GM21529 (cell line): ENCODE measurements at regions not wholly inside any gene's neighbourhood (a gene's known extent, or its start where the extent isn't known, plus 50 kb on each side); places are given as distances from the start of the nearest gene placed in this dataset.

Experiments used
- ATAC-seq: cut with Tn5 transposase; IDR thresholded peaks from one replicate; pipeline ENCODE4 v1.9.1; 2021; ENCODE audit not compliant: unreplicated experiment

DNA sequence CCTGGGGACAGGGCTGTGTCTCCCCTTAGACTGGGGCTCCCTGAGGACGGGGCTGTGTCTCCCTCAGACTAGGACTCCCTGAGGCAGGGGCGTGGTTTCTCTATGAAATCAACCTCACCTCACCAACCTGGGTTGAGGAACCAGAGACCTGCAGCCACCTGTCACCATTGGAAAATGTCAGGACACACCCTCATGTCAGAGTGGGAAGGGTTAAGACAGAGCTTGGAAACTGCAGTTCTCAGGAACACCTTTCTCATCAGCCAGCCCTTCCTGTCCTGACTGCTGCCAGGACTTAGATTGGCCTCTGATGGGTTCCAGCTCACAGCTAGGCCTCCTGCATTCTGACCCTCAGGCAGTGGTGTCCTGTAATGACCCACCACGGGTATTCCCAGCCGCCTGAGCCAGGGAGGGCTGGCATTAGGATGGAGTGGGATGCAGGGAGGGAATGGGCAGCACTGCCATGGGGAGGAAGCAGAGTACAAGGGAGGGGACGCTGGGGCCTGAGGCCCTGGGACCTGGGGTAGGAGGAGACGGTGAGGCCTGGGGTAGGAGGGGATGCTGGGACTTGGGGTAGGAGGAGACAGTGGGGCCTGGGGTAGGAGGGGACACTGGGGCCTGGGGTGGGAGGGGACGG is 76.3 kb downstream of the MRPL14 start:
- ATAC-seq, result no peak

DNA sequence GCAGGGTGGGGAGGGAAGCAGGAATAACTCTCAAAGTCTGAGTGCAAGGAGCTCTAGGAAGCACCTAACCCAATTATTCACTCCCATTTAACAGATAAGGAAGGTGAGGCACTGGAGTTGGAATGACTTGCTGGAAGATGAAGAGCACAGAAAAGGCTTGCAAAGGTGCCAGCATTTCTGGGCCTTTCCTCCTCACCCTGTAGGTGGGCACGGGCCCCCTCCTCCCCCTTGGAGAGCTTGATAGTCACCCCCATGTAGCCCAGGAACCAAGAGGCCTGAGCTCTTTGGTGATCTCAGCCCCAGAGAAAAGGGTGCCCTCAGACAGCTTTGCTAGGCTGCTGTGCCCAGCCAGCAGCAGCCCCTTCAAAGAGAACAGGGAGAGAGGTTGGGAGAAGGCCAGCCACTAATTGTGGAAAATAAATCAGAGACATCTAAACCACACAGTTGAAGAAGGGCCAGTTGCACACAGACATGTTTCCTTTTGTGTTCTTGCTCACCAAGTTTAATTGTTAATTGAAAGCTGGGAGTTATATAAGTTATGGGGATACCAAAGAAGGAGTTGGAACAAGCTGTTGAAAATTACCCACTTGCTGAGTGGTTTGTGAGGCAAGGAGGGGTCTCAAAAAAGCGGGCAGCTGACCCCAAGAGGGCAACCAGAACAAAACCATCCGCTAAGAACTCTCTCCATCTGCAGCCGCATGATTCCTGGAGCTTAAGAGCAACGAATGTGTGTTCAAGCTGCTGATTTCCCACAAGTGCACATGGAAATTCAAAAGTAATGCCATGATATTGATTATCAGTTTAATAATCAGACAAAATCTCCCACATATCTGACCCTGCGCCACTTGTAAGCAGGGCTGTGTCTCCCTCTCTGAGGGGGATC is 77.0 kb downstream of the MRPL14 start:
- ATAC-seq, result no peak

DNA sequence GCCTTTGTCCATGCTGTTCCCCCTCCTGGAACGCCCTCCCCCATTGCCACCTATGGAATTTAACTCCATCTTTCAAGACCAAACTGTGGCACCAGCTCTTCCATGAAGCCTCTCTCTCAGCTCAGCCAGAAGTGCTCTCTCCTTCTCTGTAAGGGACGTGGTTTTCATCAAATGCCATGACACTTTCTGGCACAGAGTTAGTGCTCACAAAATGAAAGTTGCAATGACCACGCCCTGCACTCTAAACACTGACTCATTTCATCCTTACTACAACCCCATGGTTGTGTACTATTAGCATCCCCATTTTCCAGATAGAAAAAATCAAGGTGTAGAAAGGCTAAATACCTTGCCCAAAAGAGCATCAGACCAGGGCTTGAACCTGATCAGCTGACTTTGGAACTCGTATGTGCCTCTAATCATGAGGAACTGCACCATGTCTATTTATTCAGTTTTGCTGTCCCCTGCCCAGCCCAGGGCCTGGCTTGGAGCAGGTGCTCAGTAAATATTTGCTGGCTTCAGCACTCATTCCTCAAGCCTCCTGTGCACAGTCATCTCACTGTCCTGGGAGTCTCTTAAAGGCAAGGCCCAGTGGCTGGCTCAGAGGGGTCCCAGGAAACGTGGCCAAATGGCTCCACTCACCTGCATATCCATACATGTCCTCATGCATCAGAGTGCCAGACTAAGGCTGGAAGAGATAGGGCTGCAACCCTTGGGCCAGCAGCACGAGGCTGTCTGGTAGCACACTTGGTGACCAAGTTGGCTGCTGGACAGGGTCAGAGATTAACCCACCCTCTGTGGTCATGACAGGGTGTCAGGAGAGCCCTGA is 77.9 kb downstream of the MRPL14 start:
- ATAC-seq, result peak; percentile 73

DNA sequence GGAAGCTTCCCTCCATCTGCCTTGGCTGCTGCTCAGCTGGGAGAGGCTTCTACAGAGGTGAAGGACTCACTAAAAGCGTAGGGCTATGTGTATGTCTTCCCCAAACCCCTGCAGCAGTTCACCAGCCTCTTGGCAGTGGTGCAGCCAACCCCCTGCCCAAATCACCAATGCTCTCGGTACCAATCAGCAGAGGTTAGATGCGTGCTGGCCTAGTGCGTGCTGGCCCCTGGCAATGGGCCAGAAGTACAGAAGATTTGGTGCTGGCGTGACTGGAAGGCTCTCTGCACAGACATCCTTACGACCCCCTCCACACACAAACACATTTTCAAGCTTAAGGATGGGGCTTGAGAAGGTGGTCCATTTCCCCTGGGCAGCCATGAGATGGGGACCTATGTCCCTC is 79.0 kb downstream of the MRPL14 start:
- no peak for ATAC-seq

DNA sequence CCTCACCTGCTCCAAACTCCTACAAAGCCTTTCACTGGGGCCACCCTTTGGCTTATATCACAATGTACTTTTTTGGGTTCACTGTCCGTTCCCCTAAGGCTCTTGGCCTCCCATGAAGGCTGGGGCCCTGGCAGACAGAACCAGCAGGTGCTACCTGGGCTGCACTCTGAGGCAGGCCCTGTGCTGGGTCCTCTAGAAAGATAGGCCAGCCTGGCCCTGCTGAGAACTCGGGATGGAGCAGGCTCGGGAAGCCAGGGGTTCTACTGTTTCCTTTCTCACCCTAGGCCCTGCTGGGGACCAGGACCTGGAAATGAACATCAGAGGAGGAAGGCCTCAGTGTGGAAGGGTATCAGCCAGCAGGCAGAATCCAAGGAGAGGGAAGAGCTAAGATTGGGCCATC is 79.5 kb downstream of the MRPL14 start:
- ATAC-seq, result no peak

DNA sequence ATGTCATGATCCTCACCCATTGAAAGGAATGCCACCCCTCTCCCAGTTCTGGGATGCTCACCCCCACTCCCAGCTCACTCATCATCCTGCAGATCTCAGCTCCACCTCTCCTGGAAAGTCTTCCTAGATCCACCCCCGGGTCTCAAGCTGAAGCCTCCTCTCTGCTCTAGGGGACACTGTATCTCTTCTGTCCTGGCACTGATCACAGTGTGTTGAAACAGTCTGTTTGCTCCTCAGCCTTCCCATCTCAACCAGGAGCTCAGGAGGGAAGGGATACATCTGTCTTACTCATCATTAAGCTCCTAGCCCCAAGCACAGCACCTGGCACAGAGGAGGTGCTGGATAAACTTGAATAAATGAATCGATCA is 80.1 kb downstream of the MRPL14 start:
- no peak for ATAC-seq

DNA sequence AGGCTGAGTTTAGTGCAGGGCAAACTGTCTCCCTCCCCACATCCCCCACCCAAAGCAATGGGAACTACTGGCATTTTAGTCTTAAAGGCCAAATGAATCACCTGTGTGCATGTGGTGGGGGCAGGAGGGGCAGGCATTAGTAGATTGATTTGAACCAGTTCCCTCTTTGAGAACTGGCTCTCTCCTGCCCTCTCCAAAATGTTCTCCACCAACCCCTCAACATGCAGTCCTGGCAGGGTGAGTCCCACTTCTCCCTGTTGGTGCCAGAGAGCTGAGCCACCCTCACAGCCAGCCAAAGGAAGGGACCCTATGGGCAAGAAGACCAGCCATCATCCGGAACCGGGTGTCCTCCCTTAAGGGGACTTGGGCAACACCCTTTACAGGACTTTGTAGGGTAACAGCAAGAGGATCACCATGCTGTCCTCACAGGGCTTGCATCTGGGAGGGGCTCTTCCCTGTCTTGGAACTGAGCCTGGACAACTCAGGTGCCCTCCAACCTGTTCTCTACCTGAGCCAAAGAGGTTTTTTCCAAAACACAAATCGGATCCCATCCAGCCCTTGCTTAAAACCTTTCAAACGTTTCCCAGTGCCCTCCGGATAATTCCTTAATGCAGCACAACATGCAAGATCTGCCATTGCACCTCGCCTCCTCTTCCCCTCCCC is 80.6 kb downstream of the MRPL14 start:
- no peak for ATAC-seq

DNA sequence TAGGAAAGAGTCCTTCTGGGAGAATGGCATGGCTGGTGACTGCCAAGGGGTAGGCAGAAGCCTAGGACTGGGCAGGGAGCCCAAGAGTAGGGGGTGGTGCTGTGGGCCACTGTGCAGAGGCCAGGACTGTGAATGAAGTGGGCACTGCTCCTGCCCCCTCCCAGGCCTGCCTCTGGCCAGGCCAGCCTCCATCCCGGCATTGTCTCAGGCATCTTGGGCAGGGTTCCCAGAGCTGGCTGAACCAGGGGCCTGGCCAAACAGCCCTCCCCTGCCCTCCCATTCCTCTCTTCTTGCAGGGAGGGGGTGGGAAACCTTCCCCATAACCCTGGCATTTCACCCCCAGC is 81.6 kb downstream of the MRPL14 start:
- ATAC-seq, result no peak

DNA sequence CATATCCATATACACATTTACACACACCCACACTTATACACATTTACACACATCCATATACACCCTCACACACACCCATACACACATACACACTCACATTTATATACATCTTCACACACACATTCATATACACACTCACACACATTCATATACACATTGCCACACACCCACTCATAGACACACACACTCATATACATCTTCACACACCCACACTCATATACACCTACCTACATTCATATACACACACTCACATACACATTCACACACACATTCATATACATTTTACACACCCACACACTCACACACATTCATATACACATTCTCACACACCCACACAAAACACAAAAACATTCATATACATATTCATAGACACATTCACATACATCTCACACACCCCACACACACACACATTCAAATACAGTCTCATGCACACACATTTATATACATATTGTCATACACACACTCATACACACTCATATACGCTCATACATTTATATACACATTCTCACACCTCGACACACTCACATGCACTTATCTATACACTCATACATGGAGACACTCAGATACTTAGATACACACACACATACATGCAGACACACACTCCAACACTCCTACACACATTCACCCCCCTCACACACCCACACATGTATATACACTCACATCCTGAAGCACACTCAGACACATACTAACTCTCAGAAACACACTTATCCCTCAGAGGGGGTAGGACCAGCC is 82.1 kb downstream of the MRPL14 start:
- no peak for ATAC-seq

DNA sequence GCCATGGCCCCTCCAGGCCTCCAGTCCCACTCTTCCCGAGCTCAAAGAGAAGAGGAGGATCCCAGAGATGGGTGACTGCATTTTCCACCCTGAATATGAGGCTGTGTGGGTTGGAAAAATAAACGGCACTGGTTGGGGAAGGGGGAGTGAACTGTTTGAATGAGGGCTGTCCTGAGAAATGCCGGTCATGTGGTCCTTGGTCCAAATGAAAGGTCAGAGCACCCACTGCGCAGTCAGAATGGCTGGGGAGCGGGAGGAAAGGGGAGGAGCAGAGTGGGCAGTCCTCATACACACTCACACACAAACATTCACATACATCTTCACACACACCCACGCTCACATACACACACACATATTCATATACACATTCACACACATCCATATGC is 83.1 kb downstream of the MRPL14 start:
- ATAC-seq, result no peak

DNA sequence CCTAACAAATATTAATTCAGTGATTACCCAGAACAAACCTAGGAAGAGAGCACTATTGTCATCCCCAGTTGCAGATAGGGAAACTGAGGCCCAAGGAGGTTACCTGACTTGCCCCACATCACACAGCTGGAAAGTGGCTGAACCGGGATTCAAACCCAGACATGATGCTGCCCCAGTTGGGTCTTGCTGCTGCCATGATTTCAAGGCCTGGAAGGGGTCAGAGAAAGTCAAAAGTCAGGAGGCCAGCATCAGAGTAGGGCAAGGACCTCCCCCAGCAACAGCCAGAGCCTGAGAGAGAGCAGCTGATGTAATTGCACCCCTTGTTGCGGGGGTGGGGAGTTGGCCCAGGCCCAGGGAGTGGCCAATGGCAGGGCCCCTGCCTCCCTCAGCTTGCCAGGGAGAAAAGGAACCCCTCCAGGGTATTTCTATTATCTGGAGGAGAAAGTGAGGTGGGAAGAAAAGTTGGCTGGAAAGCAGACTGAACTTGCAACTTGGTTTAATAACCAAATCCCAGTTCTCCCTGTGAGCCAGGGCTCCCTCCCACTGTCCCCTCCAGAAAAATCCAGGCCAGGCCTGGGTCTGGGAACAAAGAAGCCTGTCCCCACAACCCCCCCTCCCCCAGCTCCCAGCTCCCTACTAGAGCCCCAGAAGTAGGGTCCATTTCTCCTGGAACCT is 83.6 kb downstream of the MRPL14 start:
- ATAC-seq, result no peak

DNA sequence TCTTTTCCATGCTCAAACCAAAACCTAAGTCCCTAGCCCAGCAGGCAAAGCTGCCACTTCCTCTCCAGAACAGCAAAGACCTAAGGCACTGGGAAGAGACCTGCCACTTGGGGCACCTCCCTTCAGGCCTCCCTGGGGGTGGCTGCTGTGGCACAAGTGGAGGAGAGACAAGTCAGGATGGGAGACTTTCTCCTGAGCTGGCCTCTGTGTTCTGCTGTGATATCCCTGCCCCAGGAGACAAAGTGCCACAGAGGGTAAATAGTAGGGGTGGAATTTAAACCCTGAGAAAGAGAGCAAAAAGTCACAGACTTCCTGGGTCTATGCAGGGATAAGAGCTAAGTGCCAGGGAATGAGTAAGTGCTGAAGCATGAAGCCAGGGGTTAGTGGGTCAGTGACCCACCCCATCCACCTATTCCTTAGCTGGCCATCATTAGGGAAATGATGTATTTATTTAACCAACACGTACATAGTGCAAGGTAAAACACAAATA is 84.2 kb downstream of the MRPL14 start:
- ATAC-seq, result no peak

DNA sequence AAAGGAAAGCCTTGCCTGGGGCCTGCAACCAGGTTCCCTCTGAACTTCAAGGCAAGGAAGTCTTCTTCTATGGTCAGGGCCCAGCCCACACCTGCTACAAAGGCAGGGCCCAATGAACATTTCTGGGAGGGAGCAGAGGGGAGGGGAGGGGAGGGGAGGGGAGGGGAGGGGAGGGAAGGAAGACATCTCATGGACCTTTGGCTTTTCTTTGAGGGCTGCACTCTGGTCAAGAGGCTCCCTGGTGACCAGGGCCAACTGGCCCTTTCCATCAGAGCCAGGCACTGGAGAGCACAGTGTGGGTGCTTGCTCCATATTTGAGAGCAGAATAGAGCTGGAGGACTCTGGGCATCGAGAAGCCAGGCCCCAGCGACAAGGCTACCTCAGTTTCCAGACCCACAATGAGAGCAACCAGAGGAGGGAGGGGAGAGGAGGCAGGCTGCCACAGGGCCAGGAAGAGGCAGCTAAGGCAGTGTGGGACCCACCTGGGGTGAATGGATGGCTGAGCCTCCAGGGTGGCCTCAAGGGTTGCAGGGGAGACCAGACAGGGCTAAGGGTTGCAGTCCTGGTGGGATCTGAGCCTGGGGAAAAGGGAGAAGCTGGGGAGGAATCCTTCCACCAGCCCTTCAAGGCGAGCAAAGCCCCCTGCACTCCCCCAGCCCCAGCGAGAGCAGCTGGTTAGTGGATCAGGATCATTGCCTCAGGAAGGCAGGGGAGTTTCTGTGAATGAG is 84.8 kb downstream of the MRPL14 start:
- ATAC-seq, result no peak

DNA sequence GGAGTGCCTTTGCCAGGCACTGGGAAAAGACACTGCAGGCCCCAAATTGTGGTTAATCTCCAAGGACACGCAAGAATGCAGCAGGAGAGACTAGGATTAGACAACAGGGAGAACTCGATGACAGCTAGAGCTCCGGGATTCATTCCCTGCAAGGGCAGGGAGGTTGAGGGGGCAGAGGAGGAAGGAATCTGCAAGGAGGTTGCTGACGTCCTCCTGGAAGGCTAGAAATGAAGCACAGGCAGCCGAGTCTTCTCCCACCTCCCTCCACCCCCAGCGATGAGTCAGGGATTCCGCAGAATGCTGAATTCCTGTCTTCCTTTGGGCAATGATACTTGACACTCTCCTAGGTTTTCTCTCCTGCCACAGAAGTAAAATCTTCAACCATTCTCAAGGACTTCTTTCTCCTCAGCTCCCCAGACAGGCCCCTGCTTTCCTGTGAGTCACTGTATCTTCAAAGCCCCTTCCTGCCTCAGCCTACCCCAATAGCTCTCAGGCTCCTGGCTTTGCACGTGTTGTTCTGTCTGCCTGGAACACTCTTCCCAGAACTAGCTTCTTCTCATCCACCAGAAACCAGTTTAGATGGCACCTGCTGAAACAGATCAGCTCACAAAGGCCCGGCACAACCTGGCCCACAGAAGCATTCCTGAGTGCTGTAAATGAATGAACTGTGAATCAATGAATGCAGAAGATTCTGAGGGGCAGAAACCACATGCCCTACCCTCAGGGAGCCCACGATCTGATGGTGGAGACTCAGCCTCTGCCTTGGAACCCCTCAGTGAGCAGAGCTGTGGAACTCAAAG is 85.6 kb downstream of the MRPL14 start:
- ATAC-seq, result no peak

DNA sequence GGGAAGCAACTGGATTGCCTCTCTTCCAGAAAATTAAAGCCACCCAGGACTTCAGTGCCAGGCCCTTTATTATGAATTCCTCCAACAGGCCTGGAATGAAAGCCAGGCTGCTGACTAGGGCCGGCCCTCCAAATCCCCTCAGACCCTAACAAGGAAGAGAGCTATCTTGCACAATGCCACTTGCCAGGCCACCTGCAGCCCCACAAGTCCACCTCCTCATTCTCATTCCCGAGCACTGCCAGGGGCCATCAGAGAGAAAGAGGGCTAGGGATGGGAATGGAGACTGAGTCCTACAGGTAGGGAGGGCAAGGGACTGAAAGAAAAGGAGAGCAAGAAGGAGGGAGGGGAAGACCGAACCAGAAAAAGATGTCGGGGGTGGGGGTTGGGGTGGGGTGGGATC is 86.5 kb downstream of the MRPL14 start:
- ATAC-seq, result no peak

DNA sequence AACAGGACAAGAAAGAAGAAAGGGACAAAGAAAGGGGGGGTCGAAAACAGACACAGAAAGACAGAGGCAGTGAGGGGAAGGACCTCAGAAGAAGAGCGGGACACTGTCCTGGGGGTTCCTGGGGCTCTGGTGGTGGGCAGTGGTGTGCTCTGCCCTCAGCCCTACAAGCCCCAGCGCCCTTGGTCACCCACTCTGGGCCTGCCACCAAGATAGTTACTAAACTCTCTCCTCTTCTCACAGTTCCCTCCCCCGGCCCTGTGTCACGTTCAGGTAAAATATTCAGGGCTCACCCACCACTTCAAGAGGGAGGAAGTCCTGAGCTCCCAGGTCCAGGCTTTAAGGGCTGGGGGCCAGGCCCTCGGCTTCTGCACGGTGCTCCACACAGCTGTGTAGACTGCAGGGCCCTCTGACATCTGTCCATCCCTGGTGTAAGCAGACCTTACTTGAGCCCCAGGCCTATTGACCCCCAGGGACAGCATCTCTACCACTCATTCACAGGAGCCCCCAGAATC is 87.4 kb downstream of the MRPL14 start:
- ATAC-seq, result no peak

DNA sequence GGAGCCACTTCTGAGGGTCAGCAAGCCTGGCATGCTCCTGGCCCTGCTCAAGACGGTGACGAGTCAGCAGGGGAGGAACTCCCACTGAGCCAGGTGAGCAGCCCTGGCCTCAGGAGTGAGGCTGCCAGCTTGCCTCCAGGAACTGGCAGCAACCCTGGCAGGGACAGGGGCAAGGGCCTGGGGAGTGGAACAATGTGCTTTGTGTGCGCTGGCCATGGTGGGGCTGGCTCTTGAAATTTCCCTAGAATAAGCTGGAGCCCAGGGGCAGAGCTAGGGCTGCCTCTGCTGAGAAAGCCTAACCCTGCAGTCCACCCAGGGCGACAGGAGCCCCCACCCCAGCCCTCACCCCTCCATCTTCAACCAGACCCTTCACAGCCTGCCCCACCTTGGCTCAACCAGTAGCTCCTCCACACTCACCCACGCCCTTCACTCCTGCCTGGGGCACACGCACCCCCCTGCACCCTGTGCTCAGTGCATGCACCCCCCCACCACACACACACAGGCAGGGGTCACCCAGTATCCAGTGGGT is 88.0 kb downstream of the MRPL14 start:
- ATAC-seq, result no peak

DNA sequence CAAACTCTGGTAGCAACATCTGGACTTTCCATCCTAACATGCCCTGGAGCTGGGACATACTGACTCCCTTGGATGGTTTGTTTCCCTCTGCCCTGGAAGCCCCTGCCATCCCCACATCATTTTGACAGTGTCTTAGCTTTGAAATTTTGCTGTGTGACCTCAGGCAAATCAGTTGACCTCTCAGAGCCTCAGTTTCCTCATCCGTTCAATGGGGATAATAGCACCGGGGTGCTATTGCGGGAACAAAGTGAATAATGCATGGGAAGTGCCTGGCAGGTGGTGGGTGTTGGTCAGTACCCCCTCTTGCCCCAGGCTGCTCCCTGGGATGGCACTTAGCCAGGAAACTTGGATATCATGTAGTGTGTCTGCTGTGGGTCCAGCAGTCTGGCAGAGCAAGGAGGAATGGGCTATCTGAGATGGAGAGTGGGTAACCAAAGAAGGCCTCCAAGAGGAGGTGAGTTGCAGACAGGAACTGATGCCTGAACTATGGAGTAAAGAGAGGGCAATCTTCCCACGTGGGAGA is 88.6 kb downstream of the MRPL14 start:
- no peak for ATAC-seq
